ENCODE measurements at regions not wholly inside any gene's neighbourhood (a gene's known extent, or its start where the extent isn't known, plus 50 kb on each side); places are given as distances from the start of the nearest gene placed in this dataset.

GRCh38 chr20:62548471-62548870 is 72.7 kb upstream of the GATA5 start:
- no peak overlapping the region for H4K8ac ChIP-seq (ENCODE audit: low read depth in 2 of 2, low read length in 2 of 2)
- H3K23ac ChIP-seq (ENCODE audit: low read depth, low read length) = no peak overlapping the region
- ATAC-seq (ENCODE audit: low read depth) = no peak
- no peak overlapping the region for H3K27ac ChIP-seq (ENCODE audit: insufficient read depth, low read length)
- no peak overlapping the region for H2BK15ac ChIP-seq (ENCODE audit: low read depth, low read length)
- WGBS, 2 experiments (ENCODE audit: extremely low coverage in 2 of 2, insufficient read length in 1 of 2) = no CpG with 5 or more reads among the region's 10 CpGs
- H3K4me2 ChIP-seq (ENCODE audit: low read depth, low read length) = no peak overlapping the region
- no peak overlapping the region for H2AFZ ChIP-seq (replicated peaks; ENCODE audit: low read length, poor library complexity)
- ChIA-PET CTCF (interaction anchor here (1.3 kb wide), 1 partner anchor 69 kb away, joined by 3 read pairs; no protein-coding TSS in a partner anchor), POLR2A (ENCODE audit: unreplicated experiment) (no interaction called here)
- no peak overlapping the region for H2AK5ac ChIP-seq (ENCODE audit: low read depth, low read length)
- H3K4me3 ChIP-seq (ENCODE audit: insufficient read depth, low read depth, low read length) = no peak overlapping the region
- H2BK120ac ChIP-seq (ENCODE audit: low read depth, low read length) = no peak overlapping the region
- peaks cover 52% of the 10 kb centered on the region for H3K27me3 ChIP-seq (ENCODE audit: control insufficient read depth, insufficient read depth, low read length)
- DNase-seq = no peak
- H3K14ac ChIP-seq (replicated peaks; ENCODE audit: low read depth, low read length) = no peak overlapping the region
- no peaks in the 10 kb centered on the region for H3K79me1 ChIP-seq (ENCODE audit: low read depth in 1 of 2, low read length in 2 of 2)
- H3K4ac ChIP-seq (ENCODE audit: low read depth, low read length) = no peak overlapping the region
- no TSS peak for BruUV-seq (replicated peaks)
- H3K18ac ChIP-seq (ENCODE audit: low read depth, low read length) = no peak overlapping the region
- TF ChIP-seq ELK1 (IDR thresholded peaks at IDR 0.05; ENCODE audit: borderline replicate concordance, low read depth, low read length) = no peak
- no peak for TF ChIP-seq POLR2A (IDR thresholded peaks at IDR 0.05; ENCODE audit: low read depth, low read length)
- no peak for TF ChIP-seq MAFK (IDR thresholded peaks at IDR 0.05; ENCODE audit: low read depth, low read length)
- TF ChIP-seq RFX5 (IDR thresholded peaks at IDR 0.05; ENCODE audit: low read depth, low read length) = no peak
- no peak for TF ChIP-seq RAD21 (IDR thresholded peaks at IDR 0.05; ENCODE audit: low read length)
- TF ChIP-seq RCOR1 (IDR thresholded peaks at IDR 0.05; ENCODE audit: insufficient replicate concordance, low read length) = no peak
- no peak for TF ChIP-seq SMC3 (IDR thresholded peaks at IDR 0.05; ENCODE audit: low read depth, low read length)
- TF ChIP-seq CTCF (conservative IDR thresholded peaks at IDR 0.05; ENCODE audit: low read depth, low read length) = no peak
- TF ChIP-seq CHD1 (IDR thresholded peaks at IDR 0.05; ENCODE audit: low read depth, low read length) = no peak
- no peak for TF ChIP-seq BHLHE40 (IDR thresholded peaks at IDR 0.05; ENCODE audit: low read depth, low read length)
- no peak for TF ChIP-seq CEBPB (IDR thresholded peaks at IDR 0.05; ENCODE audit: low read depth, low read length)
- TF ChIP-seq USF2 (IDR thresholded peaks at IDR 0.05; ENCODE audit: low read depth, low read length) = no peak
- no peak for TF ChIP-seq FOS (IDR thresholded peaks at IDR 0.05; ENCODE audit: low read depth, low read length)
- no peak overlapping the region for H4K5ac ChIP-seq (ENCODE audit: low read depth, low read length)
- H3K9me3 ChIP-seq (ENCODE audit: control insufficient read depth, insufficient read depth, low read length) = no peaks in the 10 kb centered on the region; the same call in 1 of the 2 replicates
- no peak overlapping the region for H3K9ac ChIP-seq (ENCODE audit: low read depth, low read length)
- H2AK9ac ChIP-seq (replicated peaks; ENCODE audit: low read depth, low read length, poor library complexity) = no peak overlapping the region
- H3K9me1 ChIP-seq (ENCODE audit: insufficient read depth, low read length) = no peaks in the 10 kb centered on the region
- H3K56ac ChIP-seq (ENCODE audit: extremely low read depth, insufficient read depth, low read length) = no peak overlapping the region
- H2BK20ac ChIP-seq (ENCODE audit: low read depth, low read length) = no peak overlapping the region
- in situ Hi-C loops (cut with MboI; ENCODE audit: low sequenced_read_pairs) (no loop called here), intact Hi-C loops (cut with micrococcal nuclease) (no loop called here), dilution Hi-C loops (cut with HindIII; ENCODE audit: low sequenced_read_pairs, unreplicated experiment) (no loop called here)
- H2BK5ac ChIP-seq (ENCODE audit: low read depth, low read length, poor library complexity, severe bottlenecking) = no peak overlapping the region
- H4K20me1 ChIP-seq (ENCODE audit: insufficient read depth, low read length) = no peaks in the 10 kb centered on the region
- no peak overlapping the region for H4K91ac ChIP-seq (ENCODE audit: insufficient read depth, low read depth, low read length)
- H3K36me3 ChIP-seq (ENCODE audit: control insufficient read depth, insufficient read depth, low read length) = no peaks in the 10 kb centered on the region
- no peaks in the 10 kb centered on the region for H3K4me1 ChIP-seq (ENCODE audit: control insufficient read depth, insufficient read depth, low read length)

Data from IMR-90 (cell line).